KG1 (cell line): ENCODE measurements at regions not wholly inside any gene's neighbourhood (a gene's known extent, or its start where the extent isn't known, plus 50 kb on each side); places are given as distances from the start of the nearest gene placed in this dataset.

Experiments
- DNase-seq: peaks from one replicate; lab custom pipeline; 2025; lab: John Stamatoyannopoulos, UW

- no peak for DNase-seq
Measured at GRCh38 chr9:134214386-134214765, 50.0 kb upstream of the RNU6ATAC start.

DNA sequence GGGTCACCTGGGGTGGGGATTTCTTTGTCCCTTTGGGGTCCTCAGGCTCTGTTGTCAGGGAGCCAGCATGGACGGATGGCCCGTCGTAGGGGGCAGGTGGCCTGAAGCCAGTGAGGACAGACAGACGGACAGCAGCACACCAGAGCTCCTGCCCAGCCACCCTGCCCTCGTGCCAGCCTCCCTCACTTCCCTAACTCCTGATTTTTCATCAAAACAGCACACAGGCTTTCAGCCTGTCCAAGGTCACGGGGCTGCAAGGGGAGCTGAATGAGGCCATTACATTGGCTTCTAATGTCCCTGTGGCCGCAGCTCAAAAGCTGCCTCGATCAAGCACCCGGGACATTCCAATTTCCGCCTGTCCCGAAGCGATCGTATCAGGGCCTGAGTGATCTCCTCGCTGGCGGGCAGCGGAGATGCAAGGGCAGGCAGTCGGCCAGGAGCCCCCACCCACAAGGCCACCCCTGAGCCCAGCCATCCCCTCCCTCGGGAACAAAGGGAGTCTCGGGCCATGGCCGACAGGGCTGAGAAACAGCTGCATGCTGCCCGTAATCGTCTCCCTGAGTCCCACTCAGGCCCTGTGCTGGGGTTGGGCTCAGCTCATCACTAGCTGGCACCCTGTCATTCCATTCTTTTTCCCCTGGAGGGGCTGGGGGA is 50.5 kb upstream of the RNU6ATAC start:
- no peak for DNase-seq

- no peak for DNase-seq
Measured at GRCh38 chr9:134215420-134215698, 51.0 kb upstream of the RNU6ATAC start.

- DNase-seq: no peak
Measured at GRCh38 chr9:134215699-134216448, 51.5 kb upstream of the RNU6ATAC start.

- DNase-seq: no peak
Measured at GRCh38 chr9:134216449-134216951, 52.1 kb upstream of the RNU6ATAC start.

DNA sequence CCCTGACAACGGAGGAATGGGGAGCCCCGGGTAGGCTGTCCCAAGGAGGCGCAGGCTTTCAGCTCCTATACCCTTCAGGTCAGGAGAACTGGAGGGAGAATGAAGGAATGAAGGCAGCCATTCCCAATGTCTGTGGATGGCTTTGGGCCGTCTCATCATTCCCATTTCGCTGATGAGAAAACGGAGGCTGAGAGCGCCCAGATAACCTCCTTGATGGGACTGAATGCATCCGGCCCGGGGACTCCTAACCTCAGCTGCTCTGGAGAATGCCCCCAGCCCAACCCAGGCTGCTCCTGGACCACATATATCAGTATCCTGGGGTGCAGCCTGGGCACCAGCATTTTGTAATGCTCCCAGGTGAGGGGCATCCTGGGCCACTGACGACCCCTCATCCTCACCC is 52.6 kb upstream of the RNU6ATAC start:
- no peak for DNase-seq

DNA sequence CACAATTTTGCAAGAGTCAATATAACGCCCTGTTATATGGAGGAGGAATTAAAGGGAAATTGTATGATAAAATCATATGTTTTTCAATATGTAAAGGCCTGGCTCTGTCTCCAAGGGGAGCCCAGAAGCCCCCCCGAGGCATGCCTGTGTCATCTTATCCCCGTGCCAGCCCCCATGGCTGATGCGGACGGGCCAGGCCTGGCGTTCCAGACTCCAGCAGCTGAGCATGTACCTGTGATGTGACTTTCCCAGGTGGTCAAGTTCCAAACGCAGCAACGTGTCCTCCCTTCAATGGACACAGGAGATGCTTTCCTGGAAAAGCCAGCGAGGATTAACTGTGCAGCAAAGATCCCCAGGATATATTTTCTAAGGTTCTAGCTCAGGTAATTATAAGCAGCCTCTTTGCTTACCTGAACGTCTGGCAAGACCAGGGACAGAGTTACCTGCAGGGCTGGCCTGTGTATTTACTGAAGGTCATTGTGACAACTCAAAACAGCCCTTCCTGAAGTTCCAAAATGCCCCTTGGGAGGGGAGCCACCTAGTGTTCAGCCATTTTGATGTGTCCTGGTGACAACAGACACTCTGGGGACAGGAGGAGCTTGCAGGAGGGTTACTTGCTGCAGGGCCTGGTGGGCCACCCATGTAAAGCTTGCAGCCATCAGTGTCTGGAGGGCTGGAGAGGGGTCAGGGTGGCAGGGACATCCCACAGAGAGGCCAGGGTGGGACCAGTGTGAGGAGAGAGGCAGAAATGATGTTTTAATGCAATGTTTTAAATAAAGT is 53.3 kb upstream of the RNU6ATAC start:
- no peak for DNase-seq

GRCh38 chr9:134218230-134218629 is 53.9 kb upstream of the RNU6ATAC start:
- no peak for DNase-seq

- no peak for DNase-seq
Measured at GRCh38 chr9:134219646-134220060, 55.3 kb upstream of the RNU6ATAC start.

GRCh38 chr9:134220311-134220710 is 55.9 kb upstream of the RNU6ATAC start:
- no peak for DNase-seq

DNA sequence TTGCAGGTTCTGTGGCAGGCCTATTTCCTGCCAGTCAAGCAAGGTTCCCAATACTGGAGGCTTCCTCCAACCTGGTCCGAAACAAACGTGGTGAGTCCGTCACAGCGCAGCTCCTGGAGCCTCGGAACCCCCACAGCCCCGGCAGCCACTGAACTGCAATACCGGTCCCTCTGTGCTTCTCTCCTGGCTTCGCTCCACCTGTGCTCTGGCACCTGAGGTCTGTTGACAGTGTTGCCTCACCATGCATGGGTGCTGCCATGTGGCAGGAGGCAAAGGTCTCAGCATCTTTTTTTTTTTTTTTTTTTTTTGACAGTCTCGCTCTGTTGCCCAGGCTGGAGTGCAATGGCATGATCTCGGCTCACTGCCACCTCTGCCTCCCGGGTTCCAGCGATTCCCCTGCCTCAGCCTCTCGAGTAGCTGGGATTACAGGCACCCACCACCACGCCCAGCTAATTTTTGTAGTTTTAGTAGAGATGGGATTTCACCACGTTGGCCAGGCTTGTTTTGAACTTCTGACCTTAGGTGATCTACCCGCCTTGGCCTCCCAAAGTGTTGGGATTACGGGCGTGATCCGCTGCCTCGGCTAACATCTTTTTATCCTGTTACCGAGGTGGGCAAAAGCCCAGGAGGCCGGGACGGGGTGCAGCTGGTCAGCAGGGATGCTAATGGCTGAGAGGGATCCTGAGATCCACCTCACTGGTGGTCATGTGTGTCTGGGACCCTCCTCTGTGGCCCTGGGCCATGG is 57.1 kb upstream of the RNU6ATAC start:
- DNase-seq: no peak

DNA sequence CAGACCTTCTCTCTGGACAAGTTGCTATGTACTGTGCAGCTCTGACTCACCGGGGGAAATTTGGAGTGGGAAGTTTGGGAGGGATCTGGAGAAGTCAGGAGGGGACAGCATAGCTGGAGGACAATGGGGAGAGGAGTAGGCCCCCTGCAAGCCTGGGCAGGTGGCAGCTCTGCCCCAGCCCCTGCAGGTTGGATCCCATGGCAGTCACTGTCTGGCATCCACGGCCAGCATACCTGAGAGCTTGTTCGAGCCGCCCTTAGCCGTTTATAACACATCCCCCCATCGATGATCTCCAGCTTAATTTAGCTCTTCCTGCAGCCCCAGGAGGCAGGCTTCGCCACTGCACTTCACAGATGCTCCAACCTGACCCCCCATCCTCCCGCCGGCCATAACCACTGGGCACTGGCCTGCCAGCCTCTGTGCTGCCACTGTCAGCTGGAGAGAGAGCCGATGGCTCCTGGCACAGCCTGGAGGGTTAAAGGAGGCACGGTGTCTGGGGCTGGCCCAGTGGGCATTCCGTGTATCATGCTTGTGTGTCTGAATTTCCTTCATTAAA is 57.7 kb upstream of the RNU6ATAC start:
- DNase-seq: no peak

GRCh38 chr9:134223091-134223490 is 58.7 kb upstream of the RNU6ATAC start:
- DNase-seq: no peak

DNA sequence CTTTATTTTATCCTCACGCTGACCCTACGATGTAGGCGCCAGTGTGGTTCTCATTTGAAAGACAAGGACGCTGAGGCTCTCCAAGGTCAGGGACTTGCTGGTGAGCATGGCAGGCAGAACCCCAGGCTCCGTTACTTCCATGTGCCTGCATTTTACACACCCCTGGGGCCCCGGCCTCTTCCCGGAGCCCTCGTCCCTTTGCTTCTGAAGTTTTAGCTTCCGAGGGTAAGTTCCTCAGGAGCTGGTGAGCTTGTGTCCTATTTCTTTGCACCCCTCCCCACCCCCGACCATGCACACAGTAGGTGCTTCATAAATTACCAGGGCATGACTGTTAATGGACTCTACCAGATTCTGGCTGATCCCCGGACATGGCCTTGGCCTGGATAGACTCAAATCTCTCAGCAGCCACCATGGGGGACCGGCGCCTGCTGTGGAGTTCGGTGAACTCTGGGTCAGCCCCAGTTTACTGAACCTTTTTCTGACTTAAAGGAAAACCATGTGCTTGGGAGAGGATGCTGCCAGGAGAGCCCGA is 59.3 kb upstream of the RNU6ATAC start:
- DNase-seq: no peak

DNA sequence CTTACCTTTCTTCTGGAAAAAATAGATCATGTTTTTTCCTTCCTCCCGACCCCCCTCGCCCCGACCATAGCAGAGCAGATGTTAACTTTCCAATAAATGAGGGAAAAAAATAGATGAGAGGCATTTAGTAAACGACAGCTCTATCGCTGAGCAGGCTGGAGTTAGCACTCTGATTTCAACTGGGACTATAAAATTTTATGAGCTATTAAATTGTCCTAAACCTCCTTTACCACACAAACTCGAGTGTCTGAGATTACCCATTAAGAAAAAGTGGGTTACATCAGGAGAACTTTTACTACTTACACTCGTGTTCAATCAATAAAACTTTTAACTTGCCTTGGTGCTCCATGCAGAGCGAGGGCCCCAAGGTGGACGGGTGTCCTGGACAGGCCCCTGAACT is 59.8 kb upstream of the RNU6ATAC start:
- DNase-seq: no peak

DNA sequence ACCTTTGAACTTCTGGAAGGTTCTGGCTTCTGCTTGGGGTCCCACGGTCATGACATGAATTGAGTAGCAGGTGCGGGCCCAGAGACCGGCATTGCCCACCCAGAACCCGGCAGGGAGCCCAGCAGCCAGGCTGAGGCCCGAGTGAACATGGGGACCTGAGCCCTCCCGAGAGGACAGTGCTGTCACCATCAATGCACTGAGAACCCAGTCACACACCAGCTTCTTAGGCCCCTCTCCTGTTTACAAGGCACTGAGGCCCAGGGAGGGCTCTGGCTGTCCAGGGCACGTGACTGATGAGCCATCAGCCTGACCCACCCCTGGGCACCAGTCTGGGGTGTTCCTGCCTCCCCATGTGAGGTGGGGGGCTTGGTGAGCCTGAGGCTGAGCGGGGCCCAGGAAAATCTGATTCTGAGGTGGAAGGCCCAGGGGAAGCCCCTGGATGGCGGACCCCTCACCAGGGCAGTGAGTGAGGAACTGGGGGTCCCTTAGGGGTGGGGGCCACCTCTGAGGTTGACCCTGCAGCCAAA is 60.3 kb upstream of the RNU6ATAC start:
- DNase-seq: no peak

- DNase-seq: no peak
Measured at GRCh38 chr9:134225186-134225585, 60.8 kb upstream of the RNU6ATAC start.

- DNase-seq: no peak
Measured at GRCh38 chr9:134225816-134226215, 61.5 kb upstream of the RNU6ATAC start.

DNA sequence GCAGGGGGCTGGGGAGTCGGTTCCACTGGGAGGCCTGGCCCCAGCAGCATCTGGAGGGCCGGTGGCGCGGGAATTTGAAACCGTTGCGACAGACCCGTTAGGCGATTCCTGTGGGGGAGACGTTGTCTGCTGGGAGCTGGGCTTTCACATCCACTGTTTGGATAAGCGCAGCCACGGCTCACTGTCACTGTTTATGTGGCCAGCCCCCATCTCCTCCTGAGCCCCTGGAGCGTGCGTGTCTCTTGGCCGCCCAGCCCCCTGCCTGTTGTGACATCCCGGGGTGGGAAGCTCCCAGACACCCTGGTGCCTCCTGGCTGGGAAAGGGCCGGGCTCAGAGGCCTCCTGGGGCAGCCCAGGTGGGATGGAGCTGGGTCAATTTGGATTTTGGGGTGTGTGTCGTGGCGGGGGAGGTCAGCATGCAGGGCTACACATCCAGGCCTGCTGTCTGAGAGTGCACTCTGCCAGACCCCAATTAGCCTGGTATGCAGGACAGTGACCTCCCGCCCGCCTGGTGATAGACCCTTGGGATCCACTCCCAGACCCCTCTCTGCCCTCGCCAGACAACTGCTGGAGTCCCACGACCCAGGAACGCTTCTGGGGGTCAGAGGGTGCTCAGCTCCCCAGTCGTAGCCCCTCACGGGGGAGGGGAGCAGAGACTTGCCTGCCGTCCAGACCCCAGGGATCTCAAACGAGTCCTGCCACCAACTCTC is 62.0 kb upstream of the RNU6ATAC start:
- DNase-seq: no peak

GRCh38 chr9:134227451-134228411 is 63.4 kb upstream of the RNU6ATAC start:
- no peak for DNase-seq
